Smooth muscle cell (in vitro differentiated cells): ENCODE measurements at regions not wholly inside any gene's neighbourhood (a gene's known extent, or its start where the extent isn't known, plus 50 kb on each side); places are given as distances from the start of the nearest gene placed in this dataset.
A peak's percentile ranks its signal among the peaks of the same experiment; 100 is the strongest.

Experiments
- DNase-seq: peaks from one replicate; lab custom pipeline; 2025; ENCODE audit not compliant: unreplicated experiment; lab: John Stamatoyannopoulos, UW
- H2AFZ ChIP-seq: fragments of 200-600 bp; sonication (generic); 2 replicates; pipeline ENCODE4 v1.6.0; 2016; ENCODE audit warnings: antibody characterized with exemption, low read depth, mild to moderate bottlenecking
- H3F3A ChIP-seq: fragments of 200-600 bp; sonication (generic); 2 replicates; pipeline ENCODE4 v1.6.0; 2017; ENCODE audit warnings: antibody characterized with exemption, low read depth
- H3K27ac ChIP-seq: fragments of 200-600 bp; sonication (generic); 2 replicates; pipeline ENCODE4 v1.5.1; 2016; ENCODE audit warnings: low read depth, mild to moderate bottlenecking
- H3K27me3 ChIP-seq: fragments of 200-600 bp; sonication (generic); 2 replicates; pipeline ENCODE4 v1.6.1; 2016; ENCODE audit warnings: low read depth, mild to moderate bottlenecking
- H3K36me3 ChIP-seq: fragments of 200-600 bp; sonication (generic); 2 replicates; pipeline ENCODE4 v1.5.1; 2016; ENCODE audit warnings: low read depth
- H3K4me1 ChIP-seq: fragments of 200-600 bp; sonication (generic); 2 replicates; pipeline ENCODE4 v1.5.1; 2016; ENCODE audit warnings: low read depth
- H3K4me2 ChIP-seq: fragments of 200-600 bp; sonication (generic); 2 replicates; pipeline ENCODE4 v1.6.0; 2016; ENCODE audit warnings: mild to moderate bottlenecking
- H3K4me3 ChIP-seq: fragments of 200-600 bp; sonication (generic); 2 replicates; pipeline ENCODE4 v1.5.1; 2016; ENCODE audit warnings: mild to moderate bottlenecking
- H3K79me2 ChIP-seq: fragments of 200-600 bp; sonication (generic); 2 replicates; pipeline ENCODE4 v1.6.0; 2016; ENCODE audit warnings: low read depth, mild to moderate bottlenecking
- H3K9ac ChIP-seq: fragments of 200-600 bp; sonication (generic); 2 replicates; pipeline ENCODE4 v1.6.0; 2016; ENCODE audit warnings: low read depth
- H3K9me3 ChIP-seq: fragments of 200-600 bp; sonication (generic); replicated peaks from 2 replicates; pipeline ENCODE4 v1.5.1; 2016; ENCODE audit warnings: low read depth
- H4K20me1 ChIP-seq: fragments of 200-600 bp; sonication (generic); 2 replicates; pipeline ENCODE4 v1.6.0; 2016; ENCODE audit warnings: low read depth
- WGBS: methylation state at CpG from one replicate; pipeline ENCODE4 v1.1.7; 2016; ENCODE audit warnings: low lambda C conversion rate; 5-methylcytosine and 5-hydroxymethylcytosine counted together
- TF ChIP-seq, protein P1 (sequence below): fragments of 200-600 bp; sonication (generic); IDR thresholded peaks from 2 replicates; pipeline ENCODE4 v1.5.1; 2017; ENCODE audit warnings: borderline replicate concordance, mild to moderate bottlenecking, antibody characterized with exemption; ENCODE audit not compliant: insufficient read depth, poor library complexity, severe bottlenecking

DNA sequence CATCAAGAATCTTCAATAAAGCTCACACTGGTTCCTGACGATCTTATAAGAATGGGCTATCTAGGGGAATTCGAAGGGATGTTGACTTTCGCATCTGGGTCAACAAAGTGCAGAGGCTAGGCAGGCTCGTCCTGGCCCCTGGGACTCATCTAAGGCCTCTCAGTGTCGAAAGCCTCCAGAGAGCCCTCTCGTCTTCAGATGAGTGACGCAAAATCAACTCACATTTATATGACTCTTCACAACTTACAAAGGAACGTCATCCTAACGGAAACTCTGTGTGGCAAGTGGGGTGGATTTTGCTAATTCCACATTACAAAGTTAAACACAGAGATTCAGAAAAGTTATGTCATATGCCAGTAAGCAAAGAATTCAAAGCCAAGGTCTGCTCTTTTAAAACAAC lies 270.5 kb upstream of the EXOC2 start:
- H3K79me2 ChIP-seq = no peaks in the 10 kb centered on the region
- H3K9me3 ChIP-seq = no peaks in the 10 kb centered on the region
- peaks cover 11% of the 10 kb centered on the region for H3F3A ChIP-seq
- 65% methylated on average over 9 of the region's 9 CpGs for WGBS
- no peak for DNase-seq
- no peak overlapping the region for H3K9ac ChIP-seq
- no peaks in the 10 kb centered on the region for H3K27me3 ChIP-seq
- no peak overlapping the region for H3K27ac ChIP-seq
- no peaks in the 10 kb centered on the region for H4K20me1 ChIP-seq
- H3K4me2 ChIP-seq = no peak overlapping the region
- no peak overlapping the region for H3K4me3 ChIP-seq
- H3K36me3 ChIP-seq = no peaks in the 10 kb centered on the region
- H2AFZ ChIP-seq = peak overlapping the region; percentile 45
- H3K4me1 ChIP-seq = peaks cover 13% of the 10 kb centered on the region
- TF ChIP-seq, protein P1, sequence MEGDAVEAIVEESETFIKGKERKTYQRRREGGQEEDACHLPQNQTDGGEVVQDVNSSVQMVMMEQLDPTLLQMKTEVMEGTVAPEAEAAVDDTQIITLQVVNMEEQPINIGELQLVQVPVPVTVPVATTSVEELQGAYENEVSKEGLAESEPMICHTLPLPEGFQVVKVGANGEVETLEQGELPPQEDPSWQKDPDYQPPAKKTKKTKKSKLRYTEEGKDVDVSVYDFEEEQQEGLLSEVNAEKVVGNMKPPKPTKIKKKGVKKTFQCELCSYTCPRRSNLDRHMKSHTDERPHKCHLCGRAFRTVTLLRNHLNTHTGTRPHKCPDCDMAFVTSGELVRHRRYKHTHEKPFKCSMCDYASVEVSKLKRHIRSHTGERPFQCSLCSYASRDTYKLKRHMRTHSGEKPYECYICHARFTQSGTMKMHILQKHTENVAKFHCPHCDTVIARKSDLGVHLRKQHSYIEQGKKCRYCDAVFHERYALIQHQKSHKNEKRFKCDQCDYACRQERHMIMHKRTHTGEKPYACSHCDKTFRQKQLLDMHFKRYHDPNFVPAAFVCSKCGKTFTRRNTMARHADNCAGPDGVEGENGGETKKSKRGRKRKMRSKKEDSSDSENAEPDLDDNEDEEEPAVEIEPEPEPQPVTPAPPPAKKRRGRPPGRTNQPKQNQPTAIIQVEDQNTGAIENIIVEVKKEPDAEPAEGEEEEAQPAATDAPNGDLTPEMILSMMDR = no peak

GRCh38 chr6:961407-961960 lies 268.5 kb upstream of the EXOC2 start:
- no peaks in the 10 kb centered on the region for H3K79me2 ChIP-seq
- no peak overlapping the region for H2AFZ ChIP-seq
- H3K9ac ChIP-seq = no peak overlapping the region
- no peaks in the 10 kb centered on the region for H3K36me3 ChIP-seq
- no peaks in the 10 kb centered on the region for H4K20me1 ChIP-seq
- TF ChIP-seq, protein P1 = no peak
- H3K27me3 ChIP-seq = no peaks in the 10 kb centered on the region
- 92% methylated on average over 10 of the region's 10 CpGs for WGBS
- no peak overlapping the region for H3K4me3 ChIP-seq
- no peak for DNase-seq
- peaks cover 11% of the 10 kb centered on the region for H3F3A ChIP-seq
- no peak overlapping the region for H3K27ac ChIP-seq
- H3K9me3 ChIP-seq = no peaks in the 10 kb centered on the region
- peaks cover 13% of the 10 kb centered on the region for H3K4me1 ChIP-seq
- H3K4me2 ChIP-seq = no peak overlapping the region

GRCh38 chr6:960356-960755 lies 267.4 kb upstream of the EXOC2 start:
- H3F3A ChIP-seq = peaks cover 11% of the 10 kb centered on the region
- no peaks in the 10 kb centered on the region for H3K79me2 ChIP-seq
- no peaks in the 10 kb centered on the region for H3K36me3 ChIP-seq
- no peaks in the 10 kb centered on the region for H4K20me1 ChIP-seq
- H3K4me1 ChIP-seq = peaks cover 13% of the 10 kb centered on the region
- peak overlapping the region; percentile 85 for H3K27ac ChIP-seq
- no peaks in the 10 kb centered on the region for H3K9me3 ChIP-seq
- no peak overlapping the region for H3K4me2 ChIP-seq
- TF ChIP-seq, protein P1 = no peak
- H3K27me3 ChIP-seq = no peaks in the 10 kb centered on the region
- WGBS = 74% methylated on average over 11 of the region's 11 CpGs
- H2AFZ ChIP-seq = peak overlapping the region; percentile 29
- H3K4me3 ChIP-seq = no peak overlapping the region
- DNase-seq = no peak
- no peak overlapping the region for H3K9ac ChIP-seq

- no peaks in the 10 kb centered on the region for H3K36me3 ChIP-seq
- H3K27me3 ChIP-seq = no peaks in the 10 kb centered on the region
- H2AFZ ChIP-seq = no peak overlapping the region
- no peaks in the 10 kb centered on the region for H4K20me1 ChIP-seq
- peaks cover 11% of the 10 kb centered on the region for H3F3A ChIP-seq
- H3K9me3 ChIP-seq = no peaks in the 10 kb centered on the region
- WGBS = 10% methylated on average over 5 of the region's 5 CpGs
- no peak for DNase-seq
- H3K4me2 ChIP-seq = peak overlapping the region; percentile 64
- peaks cover 13% of the 10 kb centered on the region for H3K4me1 ChIP-seq
- peak overlapping the region; percentile 85 for H3K27ac ChIP-seq
- no peaks in the 10 kb centered on the region for H3K79me2 ChIP-seq
- no peak overlapping the region for H3K4me3 ChIP-seq
- TF ChIP-seq, protein P1 = no peak
- no peak overlapping the region for H3K9ac ChIP-seq
Measured at GRCh38 chr6:958488-958887, 265.5 kb upstream of the EXOC2 start.
